PC-9 (cell line): ENCODE measurements at regions not wholly inside any gene's neighbourhood (a gene's known extent, or its start where the extent isn't known, plus 50 kb on each side); places are given as distances from the start of the nearest gene placed in this dataset.

Experiments
- BruUV-seq: library from RNA; stranded (reverse); fragments of 400-500 nt; replicated peaks from 2 replicates; lab custom pipeline; 2021; lab: Mats Ljungman, UMichigan
- CTCF ChIA-PET: fragments of 300-600 bp; sonication (Branson Sonifier 250); formaldehyde crosslinking; loops from one replicate; lab custom pipeline; 2022; ENCODE audit warnings: antibody characterized with exemption; lab: Charles Lee
- POLR2A ChIA-PET: fragments of 300-600 bp; sonication (Branson Sonifier 250); formaldehyde crosslinking; loops from one replicate; lab custom pipeline; 2022; ENCODE audit warnings: antibody characterized with exemption; ENCODE audit not compliant: unreplicated experiment; lab: Charles Lee
- DNase-seq, 2 experiments: peaks; one replicate each; pipeline versions ENCODE4 v3.0.0 to v3.0.0-alpha.2; 2015 to 2022; ENCODE audit warnings: mixed read lengths in 1 of 2
- H2AFZ ChIP-seq: fragments of 200-600 bp; sonication (generic); 2 replicates; pipeline ENCODE4 v1.8.1; 2017; ENCODE audit warnings: antibody characterized with exemption
- H3F3A ChIP-seq: fragments of 200-600 bp; sonication (generic); 2 replicates; pipeline ENCODE4 v1.8.1; 2017; ENCODE audit warnings: antibody characterized with exemption, mild to moderate bottlenecking, low read depth; ENCODE audit not compliant: insufficient read depth
- H3K27ac ChIP-seq: fragments of 200-600 bp; sonication (generic); 2 replicates; pipeline ENCODE4 v1.6.1; 2016; ENCODE audit warnings: mixed run types
- H3K27me3 ChIP-seq: fragments of 200-600 bp; sonication (generic); 2 replicates; pipeline ENCODE4 v1.6.1; 2016; ENCODE audit warnings: low read depth, mixed run types; ENCODE audit not compliant: insufficient read depth
- H3K36me3 ChIP-seq: fragments of 200-600 bp; sonication (generic); 2 replicates; pipeline ENCODE4 v1.6.1; 2016; ENCODE audit warnings: low read depth, mixed run types
- H3K4me1 ChIP-seq: fragments of 200-600 bp; sonication (generic); replicated peaks from 2 replicates; pipeline ENCODE4 v1.6.1; 2016; ENCODE audit warnings: mixed run types; ENCODE audit not compliant: insufficient read depth
- H3K4me2 ChIP-seq: fragments of 200-600 bp; sonication (generic); 2 replicates; pipeline ENCODE4 v1.6.1; 2017; ENCODE audit warnings: mixed run types
- H3K4me3 ChIP-seq: fragments of 200-600 bp; sonication (generic); 2 replicates; pipeline ENCODE4 v1.6.1; 2016; ENCODE audit warnings: mixed run types
- H3K79me2 ChIP-seq: fragments of 200-600 bp; sonication (generic); 2 replicates; pipeline ENCODE4 v1.6.1; 2017; ENCODE audit warnings: low read depth, mixed run types
- H3K9me2 ChIP-seq: fragments of 200-600 bp; sonication (generic); 2 replicates; pipeline ENCODE4 v1.8.1; 2017; ENCODE audit warnings: mild to moderate bottlenecking; ENCODE audit not compliant: insufficient read depth
- H3K9me3 ChIP-seq: fragments of 200-600 bp; sonication (generic); 2 replicates; pipeline ENCODE4 v1.8.1; 2016; ENCODE audit warnings: low read depth; ENCODE audit not compliant: insufficient read depth
- H4K20me1 ChIP-seq: fragments of 200-600 bp; sonication (generic); 2 replicates; pipeline ENCODE4 v1.8.1; 2017; ENCODE audit not compliant: insufficient read depth
- CTCF ChIP-seq: fragments of 200-600 bp; sonication (generic); conservative IDR thresholded peaks from 2 replicates; pipeline ENCODE4 v1.6.1; 2017; ENCODE audit warnings: mixed run types, antibody characterized with exemption, mild to moderate bottlenecking, moderate library complexity
- EZH2 ChIP-seq: fragments of 200-600 bp; sonication (generic); IDR thresholded peaks from 2 replicates; pipeline ENCODE4 v1.8.0; 2017; ENCODE audit warnings: antibody characterized with exemption, low read depth
- intact Hi-C: fragments of 100-400 bp; cut with micrococcal nuclease; formaldehyde crosslinking; loops from one replicate; pipeline ENCODE4 v1.10.0; 2022; ENCODE audit not compliant: unreplicated experiment

GRCh38 chr20:22794200-22794599 lies 209.8 kb upstream of the FOXA2 start:
- Histone ChIP-seq H2AFZ (no peak overlapping the region), H3K9me2 (no peaks in the 10 kb centered on the region), H3K79me2 (no peaks in the 10 kb centered on the region), H3K27ac (peak overlapping the region; percentile 93), H3K36me3 (no peaks in the 10 kb centered on the region), H3F3A (peaks cover 27% of the 10 kb centered on the region), H3K4me3 (no peak overlapping the region), H4K20me1 (no peaks in the 10 kb centered on the region), H3K4me2 (peak overlapping the region; percentile 63), H3K27me3 (no peaks in the 10 kb centered on the region), H3K4me1 (peaks cover 58% of the 10 kb centered on the region), H3K9me3 (no peaks in the 10 kb centered on the region; the same call in 1 of the 2 replicates)
- TF ChIP-seq EZH2 (no peak), CTCF (no peak)
- no TSS peak for BruUV-seq
- ChIA-PET CTCF (interaction anchor here (0.7 to 1.5 kb wide), 2 partner anchors 18 to 77 kb away, joined by 3 read pairs; no protein-coding TSS in a partner anchor), POLR2A (interaction anchor here (1.3 kb wide), 1 partner anchor 31 kb away, joined by 9 read pairs; no protein-coding TSS in a partner anchor)
- DNase-seq = peak; percentile 60 to 86
- intact Hi-C loops = loop anchor here (1.0 to 10.0 kb wide), 4 partner anchors 19 to 561 kb away; partner anchors contain the start of gene NXT1

GRCh38 chr20:22795433-22795832 lies 211.1 kb upstream of the FOXA2 start:
- Histone ChIP-seq H3K9me3 (no peaks in the 10 kb centered on the region; the same call in 1 of the 2 replicates), H3K79me2 (no peaks in the 10 kb centered on the region), H3K9me2 (no peaks in the 10 kb centered on the region), H3F3A (peaks cover 27% of the 10 kb centered on the region), H3K36me3 (no peaks in the 10 kb centered on the region), H3K27ac (peak overlapping the region; percentile 93), H2AFZ (no peak overlapping the region), H4K20me1 (no peaks in the 10 kb centered on the region), H3K4me2 (peak overlapping the region; percentile 63), H3K4me3 (no peak overlapping the region), H3K4me1 (peaks cover 58% of the 10 kb centered on the region), H3K27me3 (no peaks in the 10 kb centered on the region)
- ChIA-PET POLR2A (no interaction called here), CTCF (interaction anchor here (1.5 kb wide), 1 partner anchor 78 kb away, joined by 3 read pairs; no protein-coding TSS in a partner anchor)
- BruUV-seq = TSS peak; percentile 75
- TF ChIP-seq EZH2 (no peak), CTCF (no peak)
- intact Hi-C loops = loop anchor here (5.0 to 10.0 kb wide), 2 partner anchors 103 to 559 kb away; partner anchors contain the start of gene NXT1
- DNase-seq = no peak

GRCh38 chr20:22795871-22796270 lies 211.5 kb upstream of the FOXA2 start:
- Histone ChIP-seq H3K9me3 (no peaks in the 10 kb centered on the region; the same call in 1 of the 2 replicates), H2AFZ (no peak overlapping the region), H3K4me2 (peak overlapping the region; percentile 63), H3K36me3 (no peaks in the 10 kb centered on the region), H3K4me3 (no peak overlapping the region), H3K4me1 (peaks cover 58% of the 10 kb centered on the region), H3K79me2 (no peaks in the 10 kb centered on the region), H4K20me1 (no peaks in the 10 kb centered on the region), H3K27ac (peak overlapping the region; percentile 93), H3K9me2 (no peaks in the 10 kb centered on the region), H3K27me3 (no peaks in the 10 kb centered on the region), H3F3A (peaks cover 27% of the 10 kb centered on the region)
- intact Hi-C loops = loop anchor here (1.0 to 10.0 kb wide), 4 partner anchors 33 to 559 kb away; partner anchors contain the start of gene NXT1
- ChIA-PET POLR2A (interaction anchor here (0.6 to 0.8 kb wide), 2 partner anchors 17 to 21 kb away, joined by 5 to 8 read pairs; no protein-coding TSS in a partner anchor), CTCF (no interaction called here)
- TF ChIP-seq EZH2 (no peak), CTCF (no peak)
- DNase-seq = peak; percentile 74 to 92
- BruUV-seq = no TSS peak
